Heart right ventricle (tissue), 16 donors: ENCODE measurements at regions not wholly inside any gene's neighbourhood (a gene's known extent, or its start where the extent isn't known, plus 50 kb on each side); places are given as distances from the start of the nearest gene placed in this dataset.

Source experiments
- ATAC-seq, 8 donors: fragments of 200-7000 bp; cut with Tn5 transposase; one replicate each; pipeline ENCODE4 v1.9.1; 2020; ENCODE audit warnings: mild to moderate bottlenecking in 8 of 8, moderate library complexity in 8 of 8, moderate number of reproducible peaks in 1 of 8
- DNase-seq, 2 donors: peaks; one replicate each; pipeline ENCODE4 v3.0.0-alpha.2; 2020
- H3K27ac ChIP-seq, 10 donors: fragments of 200-600 bp; sonication (generic) in 2 of 10; one replicate each; pipeline versions ENCODE4 v1.5.0 to v1.8.0; 2020 to 2022; ENCODE audit warnings: mild to moderate bottlenecking in 3 of 10
- H3K27me3 ChIP-seq, 7 donors: fragments of 200-600 bp; one replicate each; pipeline ENCODE4 v1.8.0; 2021 to 2022; ENCODE audit warnings: mild to moderate bottlenecking in 2 of 7
- H3K36me3 ChIP-seq, 9 donors: fragments of 200-600 bp; sonication (generic) in 1 of 9; one replicate each; pipeline versions ENCODE4 v1.5.0 to v1.8.0; 2020 to 2022; ENCODE audit warnings: mild to moderate bottlenecking in 2 of 9
- H3K4me1 ChIP-seq, 9 donors: fragments of 200-600 bp; sonication (generic) in 1 of 9; one replicate each; pipeline versions ENCODE4 v1.5.0 to v1.8.0; 2020 to 2022; ENCODE audit warnings: mild to moderate bottlenecking in 4 of 9
- H3K4me3 ChIP-seq, 10 donors: fragments of 200-600 bp; sonication (generic) in 2 of 10; one replicate each; pipeline versions ENCODE4 v1.5.0 to v1.8.0; 2020 to 2022; ENCODE audit warnings: mild to moderate bottlenecking in 7 of 10, moderate library complexity in 2 of 10
- H3K9me3 ChIP-seq, 11 donors: fragments of 200-600 bp in 10 of 11; sonication (generic) in 2 of 11; one replicate each; pipeline versions ENCODE4 v1.5.0 to v1.8.0; 2013 to 2022; ENCODE audit warnings: mild to moderate bottlenecking in 2 of 11, control low read depth in 1 of 11, moderate library complexity in 1 of 11
- WGBS, 2 donors: extraction: QIAGEN DNeasy Blood & Tissue Kit; methylation state at CpG; one replicate each; pipeline ENCODE4 v1.1.7; 2013; ENCODE audit warnings: inconsistent platforms in 1 of 2; 5-methylcytosine and 5-hydroxymethylcytosine counted together
- intact Hi-C, 10 donors: fragments of 100-400 bp; cut with DNase I; formaldehyde crosslinking; loops; one replicate each; pipeline versions ENCODE4 v1.11.1 to v1.14.2; 2022
- TF ChIP-seq, protein P1 (sequence below), 9 donors: fragments of 200-600 bp; sonication (generic) in 2 of 9; IDR thresholded peaks; one replicate each; pipeline versions ENCODE4 v1.5.0 to v1.8.0; 2021 to 2022; ENCODE audit warnings: antibody characterized with exemption in 9 of 9, mild to moderate bottlenecking in 5 of 9, moderate library complexity in 1 of 9
- donor health status: Arrhythmogenic right ventricular cardiomyopathy.
- donor health status: ischemic (EF 13 %, LVEDD 7.1; RV severe dilation, severe dysfunction).
- donor health status: healthy with polysubstance abuse.
- donor health status: DM: no; HTN: yes; CAD: no.
- donor health status: DM: no; HTN: no; CAD: no.
- donor health status: ischemic (EF 25% LVEDD 6.9; RV normal size, moderate dysfunction).
- donor health status: ischemic (EF 25% LVEDD 5.7; RV mildly dilated, moderate dysfunction).
- donor health status: healthy.
- donor health status: DM: yes; HTN: yes; CAD: no.
- donor health status: Ischemic cardiomyopathy.
- donor health status: ischemic (EF 35%, LVEDD 5.7; RV mildly dilated, moderate dysfunction).
- donor health status: nonischemic (EF 11% LVEDD 7.7; RV severe dilation, severe dysfunction).
- donor health status: DM: yes; HTN: yes; CAD: no.
- donor health status: PGD.
- donor health status: ischemic (EF 29% LVEDD 5.4; RV normal size, mild dysfunction).
- donor health status: nonischemic (EF 23%, LVEDD 6.1; RV moderate dilation, normal function).

DNA sequence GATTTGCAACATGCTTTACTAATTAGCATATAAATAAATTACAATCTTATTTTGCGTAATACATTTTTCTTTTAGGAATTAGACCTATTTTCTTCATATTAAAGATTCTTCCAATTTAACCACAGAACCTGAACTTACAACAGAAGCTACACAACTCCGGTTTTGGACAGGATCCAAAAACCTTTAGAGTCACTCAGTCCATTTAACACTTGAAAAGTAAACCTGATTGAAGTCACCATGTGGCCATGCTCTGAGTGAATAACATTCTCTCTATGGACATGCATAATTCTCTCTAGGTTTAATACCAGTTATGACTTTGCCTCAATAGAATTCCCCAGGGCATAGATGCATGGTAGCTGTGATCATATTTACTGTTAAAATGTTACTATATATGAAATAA, 751.0 kb downstream of the VGLL3 start:
- no peak overlapping the region for H3K4me3 ChIP-seq
- H3K4me1 ChIP-seq: no peaks in the 10 kb centered on the region
- H3K27me3 ChIP-seq: no peaks in the 10 kb centered on the region
- H3K27ac ChIP-seq: no peak overlapping the region
- TF ChIP-seq, protein P1, sequence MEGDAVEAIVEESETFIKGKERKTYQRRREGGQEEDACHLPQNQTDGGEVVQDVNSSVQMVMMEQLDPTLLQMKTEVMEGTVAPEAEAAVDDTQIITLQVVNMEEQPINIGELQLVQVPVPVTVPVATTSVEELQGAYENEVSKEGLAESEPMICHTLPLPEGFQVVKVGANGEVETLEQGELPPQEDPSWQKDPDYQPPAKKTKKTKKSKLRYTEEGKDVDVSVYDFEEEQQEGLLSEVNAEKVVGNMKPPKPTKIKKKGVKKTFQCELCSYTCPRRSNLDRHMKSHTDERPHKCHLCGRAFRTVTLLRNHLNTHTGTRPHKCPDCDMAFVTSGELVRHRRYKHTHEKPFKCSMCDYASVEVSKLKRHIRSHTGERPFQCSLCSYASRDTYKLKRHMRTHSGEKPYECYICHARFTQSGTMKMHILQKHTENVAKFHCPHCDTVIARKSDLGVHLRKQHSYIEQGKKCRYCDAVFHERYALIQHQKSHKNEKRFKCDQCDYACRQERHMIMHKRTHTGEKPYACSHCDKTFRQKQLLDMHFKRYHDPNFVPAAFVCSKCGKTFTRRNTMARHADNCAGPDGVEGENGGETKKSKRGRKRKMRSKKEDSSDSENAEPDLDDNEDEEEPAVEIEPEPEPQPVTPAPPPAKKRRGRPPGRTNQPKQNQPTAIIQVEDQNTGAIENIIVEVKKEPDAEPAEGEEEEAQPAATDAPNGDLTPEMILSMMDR (IDR thresholded peaks at IDR 0.05): no peak
- WGBS, 2 donors: 50 to 54% methylated on average over 2 of the region's 2 CpGs
- intact Hi-C loops: no loop called here
- H3K9me3 ChIP-seq: no peaks in the 10 kb centered on the region
- H3K36me3 ChIP-seq: no peaks in the 10 kb centered on the region
- ATAC-seq (no peak), DNase-seq (no peak)

DNA sequence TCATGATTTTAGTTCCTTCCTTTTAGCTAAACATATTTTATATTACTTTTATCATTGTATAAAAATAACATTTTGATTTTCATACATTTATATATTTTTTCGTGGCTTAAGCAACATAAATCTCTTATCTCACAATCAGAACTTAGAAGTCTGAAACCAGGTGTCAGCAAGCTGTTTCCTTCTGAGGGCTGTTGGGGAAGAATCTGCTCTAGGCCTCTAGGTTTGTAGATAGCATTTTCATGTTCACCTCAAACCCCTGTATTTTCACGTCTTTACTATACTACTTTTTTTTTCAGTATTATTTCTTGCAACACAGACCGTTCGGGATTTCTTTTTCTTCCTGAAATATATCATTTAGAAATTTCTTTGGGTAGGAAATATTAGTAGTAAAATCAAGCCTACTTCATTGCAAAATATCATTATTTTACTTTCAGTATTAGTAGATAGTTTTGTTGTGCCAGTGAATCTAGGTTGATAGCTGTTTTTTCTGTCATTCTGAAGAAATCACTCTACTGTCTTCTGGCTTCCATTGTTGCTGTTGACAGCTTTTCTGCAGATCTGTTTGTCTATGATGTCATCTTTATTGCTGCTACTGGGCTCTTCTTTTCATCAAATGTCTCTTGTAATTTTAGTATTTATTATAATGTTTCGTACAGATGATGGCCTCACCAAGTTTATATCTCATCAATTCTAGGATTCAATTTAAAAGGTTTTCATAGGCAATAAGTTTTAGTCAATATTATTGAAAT, 756.3 kb downstream of the VGLL3 start:
- 70 to 72% methylated on average over 5 of the region's 5 CpGs for WGBS, 2 donors

DNA sequence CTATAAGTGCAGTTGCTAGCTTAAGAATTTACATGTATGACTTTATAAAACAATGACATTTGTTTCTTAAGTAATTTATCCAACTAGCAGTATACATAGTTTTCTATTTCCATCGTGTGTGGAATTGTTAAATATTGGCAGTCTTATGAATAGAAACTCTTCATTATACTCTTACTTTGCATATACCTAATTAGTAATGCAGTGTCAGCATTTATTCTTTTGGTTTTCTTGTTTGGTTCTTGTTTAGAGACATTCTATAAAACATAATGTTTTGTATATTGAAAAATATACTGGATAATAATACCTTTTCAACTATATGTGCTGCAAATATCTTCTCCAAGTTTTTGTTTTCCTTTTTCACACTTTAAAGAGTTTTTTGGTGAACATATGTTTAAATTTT, 760.2 kb downstream of the VGLL3 start:
- no peaks in the 10 kb centered on the region for H3K4me1 ChIP-seq
- DNase-seq (no peak), ATAC-seq (no peak)
- TF ChIP-seq, protein P1 (IDR thresholded peaks at IDR 0.05): no peak
- intact Hi-C loops: no loop called here
- no peaks in the 10 kb centered on the region for H3K27me3 ChIP-seq
- H3K36me3 ChIP-seq: no peaks in the 10 kb centered on the region
- WGBS, 2 donors: 62 to 78% methylated on average over 1 of the region's 1 CpG
- no peak overlapping the region for H3K4me3 ChIP-seq
- no peaks in the 10 kb centered on the region for H3K9me3 ChIP-seq
- H3K27ac ChIP-seq: no peak overlapping the region

More for the DNA sequence above, 756.3 kb downstream of the VGLL3 start:
- TF ChIP-seq, protein P1 (IDR thresholded peaks at IDR 0.05): no peak
- intact Hi-C loops: no loop called here
- H3K27me3 ChIP-seq: no peaks in the 10 kb centered on the region
- no peaks in the 10 kb centered on the region for H3K9me3 ChIP-seq
- H3K4me1 ChIP-seq: no peaks in the 10 kb centered on the region
- ATAC-seq: no peak
- H3K4me3 ChIP-seq: no peak overlapping the region
- H3K27ac ChIP-seq: no peak overlapping the region
- DNase-seq: no peak
- H3K36me3 ChIP-seq: no peaks in the 10 kb centered on the region

DNA sequence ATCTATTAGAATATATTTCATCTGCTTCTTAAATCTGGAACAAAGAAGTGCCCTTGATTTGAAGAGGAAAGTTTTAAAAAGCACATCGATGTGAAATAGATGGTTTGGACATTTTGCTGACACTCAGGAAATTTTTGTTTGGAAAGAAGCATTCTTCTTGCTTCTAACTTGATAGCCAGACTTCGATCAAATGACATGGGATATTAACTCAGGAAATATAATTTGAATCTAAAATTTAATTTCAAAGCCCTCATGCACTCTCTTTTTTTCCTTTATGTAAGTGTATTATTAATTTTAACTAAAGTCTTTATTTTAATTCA, 761.2 kb downstream of the VGLL3 start:
- ATAC-seq (no peak), DNase-seq (no peak)
- TF ChIP-seq, protein P1 (IDR thresholded peaks at IDR 0.05): no peak
- 78 to 86% methylated on average over 2 of the region's 2 CpGs for WGBS, 2 donors
- H3K36me3 ChIP-seq: no peaks in the 10 kb centered on the region
- H3K9me3 ChIP-seq: no peaks in the 10 kb centered on the region
- no peak overlapping the region for H3K4me3 ChIP-seq
- no peak overlapping the region for H3K27ac ChIP-seq
- intact Hi-C loops: no loop called here
- no peaks in the 10 kb centered on the region for H3K27me3 ChIP-seq
- no peaks in the 10 kb centered on the region for H3K4me1 ChIP-seq
